ENCODE measurements at regions not wholly inside any gene's neighbourhood (a gene's known extent, or its start where the extent isn't known, plus 50 kb on each side); places are given as distances from the start of the nearest gene placed in this dataset.
A peak's percentile ranks its signal among the peaks of the same experiment; 100 is the strongest.

GRCh38 chr2:217262911-217263310 lies 403.0 kb upstream of the TNP1 start:
- Mint-ChIP-seq H3K36me3 (ENCODE audit: low read depth) (no peaks in the 10 kb centered on the region), H3K4me3 (no peak overlapping the region), H3K27ac (no peak overlapping the region), H3K27me3 (peaks cover 25% of the 10 kb centered on the region), H3K4me1 (no peaks in the 10 kb centered on the region), H3K9me3 (peaks cover 3% of the 10 kb centered on the region)
- ATAC-seq (no peak), DNase-seq (no peak)

GRCh38 chr2:217261452-217261851 lies 401.6 kb upstream of the TNP1 start:
- H3K4me1 Mint-ChIP-seq: no peaks in the 10 kb centered on the region
- no peak overlapping the region for H3K4me3 Mint-ChIP-seq
- DNase-seq (no peak), ATAC-seq (no peak)
- H3K36me3 Mint-ChIP-seq (ENCODE audit: low read depth): no peaks in the 10 kb centered on the region
- H3K9me3 Mint-ChIP-seq: no peaks in the 10 kb centered on the region
- no peak overlapping the region for H3K27ac Mint-ChIP-seq
- H3K27me3 Mint-ChIP-seq: peaks cover 21% of the 10 kb centered on the region

DNA sequence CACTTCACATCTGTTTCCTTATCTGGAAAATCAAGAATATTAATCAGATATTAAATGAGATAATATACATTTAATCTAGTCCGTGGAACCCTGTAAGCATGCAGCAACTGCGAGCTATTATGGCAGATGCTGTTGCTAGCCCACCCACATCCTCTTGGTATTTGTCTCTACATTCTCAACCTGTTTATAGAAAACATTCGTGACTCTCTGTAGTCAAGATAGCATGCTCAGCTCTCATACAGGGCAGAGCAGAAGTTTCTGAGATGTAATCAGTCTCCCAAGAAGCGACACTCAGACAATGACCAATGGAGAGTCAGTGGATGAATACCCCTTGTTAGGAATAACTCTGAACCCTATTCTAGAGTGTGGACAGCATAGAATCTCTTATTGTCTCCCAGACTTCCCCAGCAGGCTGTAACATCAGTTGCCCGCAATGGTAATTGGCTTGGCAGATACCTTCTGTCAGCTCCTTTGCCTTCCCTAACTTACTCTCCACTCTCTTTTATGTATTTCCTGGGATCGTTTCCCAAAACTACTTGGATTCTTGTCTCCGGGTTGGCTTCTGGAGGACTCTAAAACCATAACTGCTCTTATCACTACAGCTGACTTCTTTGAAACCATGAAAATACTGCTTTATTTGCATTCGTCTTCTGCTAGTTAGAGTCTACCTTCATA lies 400.7 kb upstream of the TNP1 start:
- ATAC-seq (no peak), DNase-seq (no peak)
- Mint-ChIP-seq H3K9me3 (no peaks in the 10 kb centered on the region), H3K36me3 (ENCODE audit: low read depth) (no peaks in the 10 kb centered on the region), H3K27ac (no peak overlapping the region), H3K4me3 (no peak overlapping the region), H3K4me1 (no peaks in the 10 kb centered on the region), H3K27me3 (peaks cover 16% of the 10 kb centered on the region)

GRCh38 chr2:217258170-217258569 lies 398.3 kb upstream of the TNP1 start:
- H3K4me3 Mint-ChIP-seq: no peak overlapping the region

DNA sequence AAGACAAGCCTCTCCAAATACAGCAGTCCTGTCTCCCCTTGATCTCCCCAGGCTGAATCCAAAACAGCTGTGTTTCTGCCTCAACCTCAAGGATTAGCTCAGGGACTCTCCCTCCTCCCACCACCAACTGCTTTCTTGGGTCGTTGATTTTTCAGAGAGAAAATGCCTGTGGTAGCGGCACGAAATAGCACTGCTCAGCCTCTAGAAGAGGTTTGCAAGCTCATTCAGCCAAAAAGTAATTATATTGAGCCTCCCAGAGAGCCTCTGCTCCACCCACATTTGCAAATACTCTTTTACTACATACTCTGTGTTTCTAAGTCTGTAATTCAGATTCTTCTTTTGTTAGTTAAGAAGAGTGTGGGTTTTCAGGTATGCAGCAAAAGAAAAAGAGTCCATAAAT lies 396.4 kb upstream of the TNP1 start:
- no peak overlapping the region for H3K4me3 Mint-ChIP-seq
- H3K27ac Mint-ChIP-seq: no peak overlapping the region
- ATAC-seq (no peak), DNase-seq (no peak)
- no peaks in the 10 kb centered on the region for H3K4me1 Mint-ChIP-seq
- peaks cover 21% of the 10 kb centered on the region for H3K27me3 Mint-ChIP-seq
- no peaks in the 10 kb centered on the region for H3K36me3 Mint-ChIP-seq (ENCODE audit: low read depth)
- H3K9me3 Mint-ChIP-seq: no peaks in the 10 kb centered on the region

More at GRCh38 chr2:217258170-217258569, 398.3 kb upstream of the TNP1 start:
- no peaks in the 10 kb centered on the region for H3K36me3 Mint-ChIP-seq (ENCODE audit: low read depth)
- no peak for ATAC-seq
- no peak for DNase-seq
- no peaks in the 10 kb centered on the region for H3K9me3 Mint-ChIP-seq
- H3K27me3 Mint-ChIP-seq: peaks cover 20% of the 10 kb centered on the region
- H3K4me1 Mint-ChIP-seq: no peaks in the 10 kb centered on the region
- H3K27ac Mint-ChIP-seq: no peak overlapping the region

DNA sequence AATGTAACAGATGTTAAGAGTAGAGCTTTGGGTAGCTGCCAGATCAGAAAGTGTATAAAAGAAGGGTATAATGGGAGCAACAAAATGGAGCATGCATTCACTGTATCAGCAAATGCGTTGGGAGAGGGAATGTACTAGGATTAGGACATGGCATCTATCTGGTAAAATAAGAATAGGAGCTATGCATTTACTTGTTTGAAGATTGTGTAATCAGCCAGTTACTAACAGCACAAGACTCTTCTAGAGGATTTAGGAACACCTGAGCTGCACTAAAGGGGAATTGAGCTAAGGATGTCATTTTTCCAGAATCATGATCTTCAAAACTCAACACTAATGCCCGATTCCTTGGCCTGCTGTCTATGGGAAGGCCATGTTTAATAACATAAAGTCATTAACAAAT lies 394.2 kb upstream of the TNP1 start:
- ATAC-seq: no peak
- H3K36me3 Mint-ChIP-seq (ENCODE audit: low read depth): no peaks in the 10 kb centered on the region

DNA sequence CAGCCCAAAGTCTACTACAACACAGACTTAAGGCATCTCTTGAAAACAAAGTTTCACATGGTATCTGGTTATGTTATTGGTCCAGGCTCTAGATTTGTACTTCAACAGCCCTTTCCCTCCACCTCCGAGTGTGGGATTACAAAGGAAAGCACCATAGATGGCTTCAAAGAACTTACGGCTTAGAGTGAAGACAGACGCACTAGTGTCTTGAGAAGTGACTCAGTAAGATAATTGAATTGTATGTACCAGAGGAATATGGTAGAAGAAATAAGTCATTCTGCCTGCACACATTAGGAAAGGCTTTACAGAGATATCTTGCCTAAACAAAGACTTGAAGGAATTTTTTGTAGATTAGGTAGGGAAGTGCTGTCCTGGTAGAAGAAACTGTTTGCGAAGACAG lies 392.3 kb upstream of the TNP1 start:
- no peaks in the 10 kb centered on the region for H3K36me3 Mint-ChIP-seq (ENCODE audit: low read depth)
- DNase-seq (no peak), ATAC-seq (no peak)
- H3K27me3 Mint-ChIP-seq: peaks cover 22% of the 10 kb centered on the region
- no peaks in the 10 kb centered on the region for H3K4me1 Mint-ChIP-seq
- H3K27ac Mint-ChIP-seq: no peak overlapping the region
- no peak overlapping the region for H3K4me3 Mint-ChIP-seq
- no peaks in the 10 kb centered on the region for H3K9me3 Mint-ChIP-seq

More for the DNA sequence above, 394.2 kb upstream of the TNP1 start:
- Mint-ChIP-seq H3K4me3 (no peak overlapping the region), H3K27ac (no peak overlapping the region), H3K27me3 (peaks cover 21% of the 10 kb centered on the region), H3K9me3 (no peaks in the 10 kb centered on the region), H3K4me1 (no peaks in the 10 kb centered on the region)
- no peak for DNase-seq

- H3K27me3 Mint-ChIP-seq: peaks cover 23% of the 10 kb centered on the region
- H3K4me1 Mint-ChIP-seq: peaks cover 9% of the 10 kb centered on the region
- H3K4me3 Mint-ChIP-seq: no peak overlapping the region
- ATAC-seq (no peak), DNase-seq (no peak)
- H3K9me3 Mint-ChIP-seq: no peaks in the 10 kb centered on the region
- no peak overlapping the region for H3K27ac Mint-ChIP-seq
- H3K36me3 Mint-ChIP-seq (ENCODE audit: low read depth): no peaks in the 10 kb centered on the region
Observed at GRCh38 chr2:217250013-217250524, 390.2 kb upstream of the TNP1 start.

DNA sequence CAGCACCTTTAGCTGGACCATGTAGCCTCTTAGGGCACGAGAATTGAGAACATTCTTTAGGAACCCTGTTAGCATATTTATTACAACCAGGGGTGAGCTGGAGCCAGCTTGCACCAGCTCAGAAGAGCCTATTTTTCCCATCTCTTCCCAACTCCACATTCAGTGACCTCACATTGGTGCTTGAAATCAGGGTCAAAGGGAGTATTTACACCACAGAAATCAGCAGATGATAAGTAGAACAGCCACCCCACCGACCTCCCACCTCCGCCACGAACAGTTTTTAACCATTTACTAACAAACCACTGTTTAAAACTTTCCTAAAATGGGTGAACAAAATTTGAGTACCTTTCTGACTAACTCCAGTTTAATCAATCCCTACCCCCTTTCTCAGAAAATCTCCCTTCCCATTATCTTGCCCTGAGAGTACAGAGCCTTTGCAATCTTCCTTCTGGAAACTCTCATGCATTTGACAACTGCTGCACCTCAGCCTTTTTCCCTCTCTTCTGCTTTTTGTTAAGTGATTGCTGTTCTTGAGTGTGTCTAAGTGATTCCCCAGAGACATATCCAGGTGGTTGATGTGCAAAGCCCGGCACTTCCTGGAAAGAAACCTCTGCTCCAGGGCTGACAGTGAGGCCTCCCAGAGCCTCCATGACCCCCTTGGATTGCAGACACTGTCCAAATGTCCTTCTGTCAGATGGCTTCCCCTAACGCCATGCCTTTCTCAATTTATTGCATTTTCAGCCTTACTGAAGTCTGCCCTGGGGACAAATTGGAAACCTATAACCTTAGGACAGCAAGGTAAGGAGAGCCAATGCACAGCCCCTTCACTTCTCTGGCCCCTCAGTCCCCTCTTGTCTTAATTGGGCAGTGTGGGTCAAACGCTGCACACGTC lies 389.5 kb upstream of the TNP1 start:
- H3K36me3 Mint-ChIP-seq (ENCODE audit: low read depth): no peaks in the 10 kb centered on the region
- DNase-seq: no peak
- no peak for ATAC-seq
- H3K27me3 Mint-ChIP-seq: peaks cover 23% of the 10 kb centered on the region
- H3K9me3 Mint-ChIP-seq: no peaks in the 10 kb centered on the region
- H3K27ac Mint-ChIP-seq: no peak overlapping the region
- peaks cover 9% of the 10 kb centered on the region for H3K4me1 Mint-ChIP-seq
- H3K4me3 Mint-ChIP-seq: no peak overlapping the region

DNA sequence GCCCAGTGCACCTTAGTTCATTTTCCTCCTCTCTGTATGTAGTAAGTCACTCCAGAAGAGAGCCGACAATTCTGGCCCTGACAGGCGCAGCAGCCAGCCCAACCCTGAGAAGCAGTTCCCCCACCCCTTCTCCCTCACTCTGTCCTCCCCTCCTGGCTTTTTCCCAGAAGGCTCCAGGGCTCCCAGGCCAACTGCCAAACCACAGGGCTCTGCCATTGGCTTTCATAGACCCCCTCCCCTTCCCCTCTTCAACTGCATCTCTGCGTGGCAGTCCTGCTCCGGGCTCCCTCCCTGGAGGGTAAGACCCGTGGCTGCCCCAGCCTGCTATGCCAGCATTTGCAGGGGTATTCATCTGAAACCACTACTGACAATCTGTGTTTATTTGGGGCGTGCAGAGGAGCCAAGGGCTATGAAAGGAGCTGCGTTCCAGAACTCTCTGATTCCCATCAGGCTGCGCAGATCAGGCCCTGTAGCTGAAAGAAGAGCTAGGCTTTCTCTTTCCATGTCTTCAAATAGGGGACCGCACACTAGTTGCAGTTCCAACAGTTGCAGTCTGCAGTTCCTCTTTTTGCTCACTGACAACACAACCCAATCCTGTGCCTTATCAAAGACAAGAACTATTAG lies 388.6 kb upstream of the TNP1 start:
- no peak for ATAC-seq
- no peak overlapping the region for H3K27ac Mint-ChIP-seq
- no peaks in the 10 kb centered on the region for H3K9me3 Mint-ChIP-seq
- peaks cover 19% of the 10 kb centered on the region for H3K27me3 Mint-ChIP-seq
- DNase-seq: no peak
- no peaks in the 10 kb centered on the region for H3K36me3 Mint-ChIP-seq (ENCODE audit: low read depth)
- peaks cover 9% of the 10 kb centered on the region for H3K4me1 Mint-ChIP-seq
- H3K4me3 Mint-ChIP-seq: no peak overlapping the region

DNA sequence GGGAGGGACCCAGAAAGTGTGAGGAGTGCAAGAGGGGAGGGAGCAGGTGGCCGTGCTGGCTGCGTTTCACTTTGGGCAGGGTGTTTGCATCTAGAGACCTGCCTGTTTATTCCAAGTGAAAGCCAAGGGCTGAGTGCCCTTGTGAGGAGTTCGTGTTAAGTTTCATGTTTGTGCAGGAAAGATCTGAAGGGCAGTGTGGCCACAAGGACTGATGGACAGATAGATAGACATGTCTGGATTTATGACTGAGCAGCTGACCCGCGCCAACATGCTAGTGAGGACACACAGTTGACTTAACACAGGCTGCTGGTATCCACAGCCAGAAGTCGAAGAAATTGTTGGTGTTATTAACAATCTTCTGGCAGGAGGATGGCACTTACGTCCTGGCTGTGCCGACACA lies 387.6 kb upstream of the TNP1 start:
- H3K9me3 Mint-ChIP-seq: no peaks in the 10 kb centered on the region
- H3K27me3 Mint-ChIP-seq: peaks cover 17% of the 10 kb centered on the region
- no peak overlapping the region for H3K27ac Mint-ChIP-seq
- H3K4me3 Mint-ChIP-seq: no peak overlapping the region
- DNase-seq (no peak), ATAC-seq (no peak)
- peaks cover 9% of the 10 kb centered on the region for H3K4me1 Mint-ChIP-seq
- H3K36me3 Mint-ChIP-seq (ENCODE audit: low read depth): no peaks in the 10 kb centered on the region

GRCh38 chr2:217246108-217246507 lies 386.2 kb upstream of the TNP1 start:
- Mint-ChIP-seq H3K4me3 (no peak overlapping the region), H3K36me3 (ENCODE audit: low read depth) (no peaks in the 10 kb centered on the region), H3K27ac (no peak overlapping the region), H3K9me3 (no peaks in the 10 kb centered on the region), H3K4me1 (peaks cover 9% of the 10 kb centered on the region), H3K27me3 (peaks cover 16% of the 10 kb centered on the region)
- no peak for DNase-seq
- peak; percentile 75 for ATAC-seq

GRCh38 chr2:217244815-217245214 lies 385.0 kb upstream of the TNP1 start:
- Mint-ChIP-seq H3K4me3 (no peak overlapping the region), H3K4me1 (peaks cover 9% of the 10 kb centered on the region), H3K9me3 (no peaks in the 10 kb centered on the region), H3K27ac (no peak overlapping the region), H3K27me3 (peaks cover 16% of the 10 kb centered on the region), H3K36me3 (ENCODE audit: low read depth) (no peaks in the 10 kb centered on the region)
- ATAC-seq (no peak), DNase-seq (no peak)

DNA sequence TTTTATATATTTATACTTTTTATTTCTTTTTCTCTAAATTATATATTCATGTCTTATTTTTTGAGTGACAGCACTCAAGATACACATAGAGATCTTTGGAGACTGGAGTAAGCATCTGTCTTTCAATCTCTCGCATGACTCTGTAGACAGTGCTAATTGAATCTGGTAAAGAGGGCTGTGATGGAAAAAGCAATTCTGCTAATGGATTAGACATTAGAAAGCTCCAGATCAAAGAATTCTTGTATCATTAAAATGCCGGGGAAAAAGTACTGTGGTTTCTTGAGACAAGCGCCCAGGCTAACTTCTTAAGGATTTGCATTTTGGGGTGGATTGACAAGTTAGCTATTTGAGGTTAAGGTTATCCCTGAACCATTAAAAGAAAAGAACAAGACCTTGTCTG lies 383.1 kb upstream of the TNP1 start:
- Mint-ChIP-seq H3K36me3 (ENCODE audit: low read depth) (no peaks in the 10 kb centered on the region), H3K4me1 (peaks cover 10% of the 10 kb centered on the region), H3K9me3 (no peaks in the 10 kb centered on the region), H3K27me3 (peaks cover 23% of the 10 kb centered on the region), H3K27ac (no peak overlapping the region), H3K4me3 (no peak overlapping the region)
- ATAC-seq (no peak), DNase-seq (no peak)

DNA sequence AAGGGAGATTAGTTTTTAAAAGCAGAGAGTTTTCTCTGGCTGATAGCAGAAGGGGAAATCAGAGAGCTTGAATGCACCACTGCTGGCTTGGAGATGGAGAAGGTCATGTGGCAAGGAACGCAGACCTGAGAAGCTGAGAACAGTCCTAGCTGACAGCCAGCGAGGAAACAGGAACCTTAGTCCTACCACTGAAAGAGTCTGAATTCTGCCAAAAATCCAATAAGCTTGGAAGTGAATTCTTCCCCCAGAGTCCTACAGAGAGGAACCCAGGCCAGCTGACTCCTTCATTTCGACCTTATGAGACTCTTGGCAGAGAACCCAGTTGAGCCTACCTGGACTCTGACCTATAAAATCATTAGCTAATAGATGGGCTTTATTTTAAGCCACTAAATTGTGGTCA lies 371.9 kb upstream of the TNP1 start:
- H3K36me3 Mint-ChIP-seq (ENCODE audit: low read depth): peaks cover 2% of the 10 kb centered on the region
- peaks cover 20% of the 10 kb centered on the region for H3K27me3 Mint-ChIP-seq
- H3K9me3 Mint-ChIP-seq: peaks cover 6% of the 10 kb centered on the region
- ATAC-seq (no peak), DNase-seq (no peak)
- peaks cover 3% of the 10 kb centered on the region for H3K4me1 Mint-ChIP-seq
- H3K4me3 Mint-ChIP-seq: no peak overlapping the region
- H3K27ac Mint-ChIP-seq: no peak overlapping the region
